Smooth muscle cell (in vitro differentiated cells): ENCODE measurements at regions not wholly inside any gene's neighbourhood (a gene's known extent, or its start where the extent isn't known, plus 50 kb on each side); places are given as distances from the start of the nearest gene placed in this dataset.

Experiments
- DNase-seq: peaks from one replicate; lab custom pipeline; 2025; ENCODE audit not compliant: unreplicated experiment; lab: John Stamatoyannopoulos, UW
- H2AFZ ChIP-seq: fragments of 200-600 bp; sonication (generic); 2 replicates; pipeline ENCODE4 v1.6.0; 2016; ENCODE audit warnings: antibody characterized with exemption, low read depth, mild to moderate bottlenecking
- H3F3A ChIP-seq: fragments of 200-600 bp; sonication (generic); 2 replicates; pipeline ENCODE4 v1.6.0; 2017; ENCODE audit warnings: antibody characterized with exemption, low read depth
- H3K27ac ChIP-seq: fragments of 200-600 bp; sonication (generic); 2 replicates; pipeline ENCODE4 v1.5.1; 2016; ENCODE audit warnings: low read depth, mild to moderate bottlenecking
- H3K27me3 ChIP-seq: fragments of 200-600 bp; sonication (generic); 2 replicates; pipeline ENCODE4 v1.6.1; 2016; ENCODE audit warnings: low read depth, mild to moderate bottlenecking
- H3K36me3 ChIP-seq: fragments of 200-600 bp; sonication (generic); 2 replicates; pipeline ENCODE4 v1.5.1; 2016; ENCODE audit warnings: low read depth
- H3K4me1 ChIP-seq: fragments of 200-600 bp; sonication (generic); 2 replicates; pipeline ENCODE4 v1.5.1; 2016; ENCODE audit warnings: low read depth
- H3K4me2 ChIP-seq: fragments of 200-600 bp; sonication (generic); 2 replicates; pipeline ENCODE4 v1.6.0; 2016; ENCODE audit warnings: mild to moderate bottlenecking
- H3K4me3 ChIP-seq: fragments of 200-600 bp; sonication (generic); 2 replicates; pipeline ENCODE4 v1.5.1; 2016; ENCODE audit warnings: mild to moderate bottlenecking
- H3K79me2 ChIP-seq: fragments of 200-600 bp; sonication (generic); 2 replicates; pipeline ENCODE4 v1.6.0; 2016; ENCODE audit warnings: low read depth, mild to moderate bottlenecking
- H3K9ac ChIP-seq: fragments of 200-600 bp; sonication (generic); 2 replicates; pipeline ENCODE4 v1.6.0; 2016; ENCODE audit warnings: low read depth
- H3K9me3 ChIP-seq: fragments of 200-600 bp; sonication (generic); replicated peaks from 2 replicates; pipeline ENCODE4 v1.5.1; 2016; ENCODE audit warnings: low read depth
- H4K20me1 ChIP-seq: fragments of 200-600 bp; sonication (generic); 2 replicates; pipeline ENCODE4 v1.6.0; 2016; ENCODE audit warnings: low read depth
- WGBS: methylation state at CpG from one replicate; pipeline ENCODE4 v1.1.7; 2016; ENCODE audit warnings: low lambda C conversion rate; 5-methylcytosine and 5-hydroxymethylcytosine counted together
- TF ChIP-seq, protein P1 (sequence below): fragments of 200-600 bp; sonication (generic); IDR thresholded peaks from 2 replicates; pipeline ENCODE4 v1.5.1; 2017; ENCODE audit warnings: borderline replicate concordance, mild to moderate bottlenecking, antibody characterized with exemption; ENCODE audit not compliant: insufficient read depth, poor library complexity, severe bottlenecking

DNA sequence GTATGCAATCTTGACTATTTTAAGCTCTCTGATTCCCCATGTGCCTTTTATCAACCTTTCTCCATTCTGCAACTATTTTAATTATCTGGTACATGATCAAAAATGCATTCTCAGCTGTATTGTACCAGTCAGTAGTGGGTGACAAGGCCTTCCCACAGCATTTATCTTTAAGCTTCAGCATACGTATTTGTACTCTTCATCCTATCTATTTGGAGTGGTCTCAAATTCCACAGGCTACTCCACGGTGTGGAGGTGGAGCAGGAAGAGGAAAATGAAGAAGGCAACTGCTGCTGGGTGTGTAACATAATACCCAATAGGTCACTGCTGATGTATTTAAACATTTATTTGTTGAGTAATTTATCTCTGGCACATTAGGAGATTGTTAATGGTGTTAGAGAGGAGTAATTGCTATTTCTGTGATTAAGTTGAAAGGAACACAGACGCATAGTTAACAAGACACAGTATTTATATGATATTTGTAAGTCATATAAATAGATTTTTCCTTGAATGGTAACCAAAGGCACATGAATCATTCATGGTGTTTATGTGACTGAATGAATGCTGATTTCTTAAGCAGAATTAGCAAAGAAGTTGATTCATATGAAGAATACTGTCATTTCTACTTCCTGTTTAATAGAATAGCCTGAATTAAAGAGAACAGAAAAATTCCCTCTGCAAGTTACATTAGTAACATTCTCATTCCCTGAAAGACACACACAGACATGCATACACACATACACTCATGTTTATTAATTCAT lies 153.8 kb upstream of the NR3C1 start:
- 29% methylated on average over 3 of the region's 3 CpGs for WGBS
- Histone ChIP-seq H3K4me1 (no peaks in the 10 kb centered on the region), H3K36me3 (no peaks in the 10 kb centered on the region), H3K27ac (peak overlapping the region; percentile 49), H4K20me1 (no peaks in the 10 kb centered on the region), H3K79me2 (no peaks in the 10 kb centered on the region), H3K4me2 (peak overlapping the region; percentile 16), H3K9me3 (no peaks in the 10 kb centered on the region), H3K27me3 (no peaks in the 10 kb centered on the region), H2AFZ (no peak overlapping the region), H3K4me3 (no peak overlapping the region), H3F3A (no peaks in the 10 kb centered on the region), H3K9ac (no peak overlapping the region)
- TF ChIP-seq, protein P1, sequence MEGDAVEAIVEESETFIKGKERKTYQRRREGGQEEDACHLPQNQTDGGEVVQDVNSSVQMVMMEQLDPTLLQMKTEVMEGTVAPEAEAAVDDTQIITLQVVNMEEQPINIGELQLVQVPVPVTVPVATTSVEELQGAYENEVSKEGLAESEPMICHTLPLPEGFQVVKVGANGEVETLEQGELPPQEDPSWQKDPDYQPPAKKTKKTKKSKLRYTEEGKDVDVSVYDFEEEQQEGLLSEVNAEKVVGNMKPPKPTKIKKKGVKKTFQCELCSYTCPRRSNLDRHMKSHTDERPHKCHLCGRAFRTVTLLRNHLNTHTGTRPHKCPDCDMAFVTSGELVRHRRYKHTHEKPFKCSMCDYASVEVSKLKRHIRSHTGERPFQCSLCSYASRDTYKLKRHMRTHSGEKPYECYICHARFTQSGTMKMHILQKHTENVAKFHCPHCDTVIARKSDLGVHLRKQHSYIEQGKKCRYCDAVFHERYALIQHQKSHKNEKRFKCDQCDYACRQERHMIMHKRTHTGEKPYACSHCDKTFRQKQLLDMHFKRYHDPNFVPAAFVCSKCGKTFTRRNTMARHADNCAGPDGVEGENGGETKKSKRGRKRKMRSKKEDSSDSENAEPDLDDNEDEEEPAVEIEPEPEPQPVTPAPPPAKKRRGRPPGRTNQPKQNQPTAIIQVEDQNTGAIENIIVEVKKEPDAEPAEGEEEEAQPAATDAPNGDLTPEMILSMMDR, result no peak
- no peak for DNase-seq

DNA sequence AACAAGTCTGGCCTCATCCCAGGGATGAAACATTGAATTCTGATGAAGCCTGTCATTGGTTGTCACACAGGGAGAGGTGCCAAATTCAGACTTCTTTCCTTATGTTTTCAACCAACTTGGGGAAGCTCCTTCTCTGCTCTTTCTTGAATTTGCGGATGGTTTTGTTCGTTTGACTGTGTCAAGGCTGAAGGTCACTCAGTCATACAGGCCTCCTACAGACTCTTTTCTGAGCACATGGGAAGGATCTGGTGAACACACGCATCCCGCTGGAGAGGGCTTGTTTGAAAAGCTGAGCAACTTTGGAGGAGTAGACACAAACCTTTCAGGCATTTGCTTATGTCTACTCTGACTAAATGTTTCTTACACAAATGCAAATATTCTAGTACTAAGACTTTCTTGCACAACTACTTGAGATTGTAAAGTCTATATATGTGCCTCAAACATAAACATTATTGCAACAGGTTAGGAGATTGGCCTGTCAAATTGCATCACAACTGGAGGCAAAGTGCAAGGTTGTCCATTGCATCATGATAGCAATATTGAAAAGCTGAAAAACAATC lies 151.5 kb upstream of the NR3C1 start:
- no peak for DNase-seq
- no peaks in the 10 kb centered on the region for H3K4me1 ChIP-seq
- no peak overlapping the region for H3K9ac ChIP-seq
- H3F3A ChIP-seq, result no peaks in the 10 kb centered on the region
- no peaks in the 10 kb centered on the region for H3K9me3 ChIP-seq
- WGBS, result 53% methylated on average over 4 of the region's 4 CpGs
- no peak overlapping the region for H3K4me3 ChIP-seq
- H3K79me2 ChIP-seq, result no peaks in the 10 kb centered on the region
- H3K27me3 ChIP-seq, result no peaks in the 10 kb centered on the region
- no peak overlapping the region for H2AFZ ChIP-seq
- H3K36me3 ChIP-seq, result no peaks in the 10 kb centered on the region
- TF ChIP-seq, protein P1, result no peak
- peak overlapping the region; percentile 75 for H3K27ac ChIP-seq
- no peak overlapping the region for H3K4me2 ChIP-seq
- H4K20me1 ChIP-seq, result no peaks in the 10 kb centered on the region

DNA sequence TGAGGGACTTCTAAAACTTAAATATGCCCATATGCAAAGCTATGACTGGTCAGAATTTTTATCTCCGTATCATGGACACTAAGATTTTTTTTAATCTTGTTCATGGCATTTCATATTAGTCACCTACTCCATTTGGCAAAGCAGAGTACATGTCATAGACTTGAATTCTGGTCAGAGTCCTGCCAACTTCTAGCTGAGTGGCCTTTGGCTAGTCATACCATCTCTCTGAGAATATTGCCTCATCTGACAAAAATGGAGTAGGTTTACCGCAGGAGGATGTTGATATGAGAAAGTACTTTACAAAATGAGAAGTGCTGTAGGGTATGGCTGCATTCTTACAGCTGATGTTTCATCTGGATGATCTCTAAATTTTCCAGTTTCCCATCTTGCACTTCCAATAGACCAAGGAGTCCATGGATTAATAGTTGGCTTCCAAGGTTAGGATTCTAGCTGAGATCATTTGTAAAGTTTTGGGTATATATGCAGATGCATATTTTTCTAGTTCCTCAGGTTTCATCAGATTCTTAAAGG lies 150.8 kb upstream of the NR3C1 start:
- H2AFZ ChIP-seq, result no peak overlapping the region
- no peaks in the 10 kb centered on the region for H3K9me3 ChIP-seq
- no peaks in the 10 kb centered on the region for H3F3A ChIP-seq
- H3K36me3 ChIP-seq, result no peaks in the 10 kb centered on the region
- TF ChIP-seq, protein P1, result no peak
- no peak overlapping the region for H3K4me3 ChIP-seq
- no peaks in the 10 kb centered on the region for H3K79me2 ChIP-seq
- H3K27ac ChIP-seq, result peak overlapping the region; percentile 75
- no peaks in the 10 kb centered on the region for H3K4me1 ChIP-seq
- no peaks in the 10 kb centered on the region for H3K27me3 ChIP-seq
- 68% methylated on average over 2 of the region's 2 CpGs for WGBS
- no peak overlapping the region for H3K9ac ChIP-seq
- H4K20me1 ChIP-seq, result no peaks in the 10 kb centered on the region
- no peak overlapping the region for H3K4me2 ChIP-seq
- DNase-seq, result no peak
